ENCODE measurements at regions not wholly inside any gene's neighbourhood (a gene's known extent, or its start where the extent isn't known, plus 50 kb on each side); places are given as distances from the start of the nearest gene placed in this dataset.
A peak's percentile ranks its signal among the peaks of the same experiment; 100 is the strongest.
"Not testable (repeated sequence)": the region's sequence is repeated elsewhere in the genome, so short reads cannot be mapped to it uniquely, and the experiment has no call there.

DNA sequence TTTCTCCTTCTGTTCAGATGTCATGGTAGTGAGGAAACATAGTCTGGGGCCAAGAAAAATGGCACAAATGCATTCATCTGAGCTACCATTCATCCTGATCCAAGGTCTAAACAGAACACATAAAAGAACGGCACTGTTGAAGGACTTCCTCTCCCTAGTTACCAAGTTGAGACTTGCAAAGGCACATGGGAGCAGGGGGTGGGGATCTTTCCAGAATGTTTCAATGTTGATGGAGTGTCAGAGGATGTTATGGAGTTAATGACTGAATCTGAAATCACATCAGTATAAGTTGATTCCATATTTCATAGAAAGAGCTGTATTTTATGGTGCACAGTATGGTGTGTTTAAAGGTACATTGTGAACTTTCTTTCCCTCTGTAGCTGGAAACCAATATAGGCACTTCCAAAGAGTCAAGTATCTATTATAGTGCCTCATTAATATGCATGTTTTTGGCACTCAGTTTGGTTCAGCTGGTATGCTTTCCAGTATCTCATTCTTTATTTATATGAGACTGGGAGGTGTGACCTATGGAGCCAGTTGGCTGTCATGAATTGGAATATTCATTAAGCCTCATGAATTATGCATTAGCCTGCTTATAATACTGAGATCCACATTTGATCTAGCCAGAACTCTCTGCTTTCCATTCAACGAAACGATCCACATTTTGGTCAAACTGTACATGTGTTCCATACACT, 603.0 kb downstream of the NR2F1-AS1 start:
- DNase-seq = no peak

- no peak for DNase-seq
Observed at GRCh38 chr5:92976156-92976555, 604.9 kb downstream of the NR2F1-AS1 start.

GRCh38 chr5:92969781-92970237, 611.2 kb downstream of the NR2F1-AS1 start:
- DNase-seq = no peak

- no peak for DNase-seq
Observed at GRCh38 chr5:92969191-92969780, 611.7 kb downstream of the NR2F1-AS1 start.

- DNase-seq = no peak
Observed at GRCh38 chr5:92963800-92964199, 617.2 kb downstream of the NR2F1-AS1 start.

DNA sequence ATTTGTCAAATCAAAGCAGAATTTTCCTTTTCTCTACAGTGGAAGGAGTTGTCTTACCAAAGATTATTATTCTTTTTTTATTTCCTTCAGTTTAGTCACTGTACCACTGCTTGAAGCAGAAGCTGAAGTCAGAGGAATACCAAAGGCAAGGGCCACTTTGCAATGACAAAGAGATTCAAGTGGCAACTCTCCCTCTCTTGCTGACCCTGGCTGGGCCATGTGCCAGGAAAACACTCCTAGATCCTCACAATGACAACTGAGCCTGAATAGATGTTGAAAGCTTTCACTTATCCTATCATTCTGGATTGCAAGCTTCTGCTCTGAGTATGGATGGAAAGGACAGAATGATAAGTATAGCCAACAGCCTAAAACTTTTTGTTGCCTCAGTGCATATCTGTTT, 618.3 kb downstream of the NR2F1-AS1 start:
- DNase-seq = no peak

DNA sequence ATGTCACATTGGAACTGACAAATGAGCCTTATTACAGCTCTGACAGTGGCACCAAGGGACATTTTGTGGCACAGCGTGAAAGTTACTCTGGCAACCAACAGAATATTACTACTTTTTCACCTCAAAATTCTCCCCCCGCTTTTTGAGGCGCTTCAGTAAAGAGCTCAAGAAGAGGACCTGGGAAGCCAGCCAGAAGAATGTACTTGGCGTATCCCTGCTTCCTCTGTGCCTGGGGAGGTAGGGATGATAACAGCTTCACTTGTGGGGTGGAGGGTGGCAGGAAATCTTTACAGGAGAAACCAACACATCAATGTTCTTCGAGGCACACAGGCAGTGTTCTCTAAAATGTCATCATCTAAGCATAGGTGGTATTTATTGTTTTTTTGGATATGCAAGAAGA, 624.1 kb downstream of the NR2F1-AS1 start:
- DNase-seq = no peak

GRCh38 chr5:92952243-92952642, 628.8 kb downstream of the NR2F1-AS1 start:
- DNase-seq = no peak

DNA sequence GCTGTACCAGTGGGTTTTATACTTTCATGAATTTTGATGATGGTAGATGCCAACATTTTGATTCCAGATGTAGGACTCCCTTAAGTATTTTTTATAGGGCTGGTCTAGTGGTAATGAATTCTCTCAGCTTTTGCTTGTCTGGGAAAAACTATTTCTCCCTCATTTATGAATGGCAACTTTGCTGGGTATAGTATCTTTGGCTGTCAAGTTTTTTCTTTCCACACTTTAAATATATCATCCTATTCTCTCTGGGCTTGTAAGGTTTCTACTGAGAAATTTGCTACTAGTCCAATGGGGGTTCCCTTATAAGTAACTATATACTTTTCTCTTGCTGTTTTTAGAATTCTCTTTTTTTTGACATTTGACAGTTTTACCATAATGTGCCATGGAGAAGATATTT, 629.3 kb downstream of the NR2F1-AS1 start:
- DNase-seq = no peak

DNA sequence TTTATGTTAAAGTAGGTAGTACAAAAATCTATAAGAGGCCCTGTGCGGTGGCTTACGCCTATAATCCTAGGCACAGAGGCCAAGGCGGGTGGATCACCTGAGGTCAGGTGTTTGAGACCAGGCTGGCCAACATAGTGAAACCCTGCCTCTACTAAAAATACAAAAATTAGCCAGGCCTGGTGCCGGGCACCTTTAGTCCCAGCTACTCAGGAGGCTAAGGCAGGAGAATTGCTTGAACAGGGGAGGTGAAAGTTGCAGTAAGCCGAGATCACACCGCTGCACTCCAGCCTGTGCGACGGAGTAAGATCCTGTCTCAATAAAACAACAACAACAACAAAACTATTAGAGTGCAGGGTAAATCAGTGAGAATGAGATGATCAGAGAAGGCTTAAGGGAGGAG, 634.5 kb downstream of the NR2F1-AS1 start:
- no peak for DNase-seq

GRCh38 chr5:92945605-92946097, 635.4 kb downstream of the NR2F1-AS1 start:
- DNase-seq = no peak

DNA sequence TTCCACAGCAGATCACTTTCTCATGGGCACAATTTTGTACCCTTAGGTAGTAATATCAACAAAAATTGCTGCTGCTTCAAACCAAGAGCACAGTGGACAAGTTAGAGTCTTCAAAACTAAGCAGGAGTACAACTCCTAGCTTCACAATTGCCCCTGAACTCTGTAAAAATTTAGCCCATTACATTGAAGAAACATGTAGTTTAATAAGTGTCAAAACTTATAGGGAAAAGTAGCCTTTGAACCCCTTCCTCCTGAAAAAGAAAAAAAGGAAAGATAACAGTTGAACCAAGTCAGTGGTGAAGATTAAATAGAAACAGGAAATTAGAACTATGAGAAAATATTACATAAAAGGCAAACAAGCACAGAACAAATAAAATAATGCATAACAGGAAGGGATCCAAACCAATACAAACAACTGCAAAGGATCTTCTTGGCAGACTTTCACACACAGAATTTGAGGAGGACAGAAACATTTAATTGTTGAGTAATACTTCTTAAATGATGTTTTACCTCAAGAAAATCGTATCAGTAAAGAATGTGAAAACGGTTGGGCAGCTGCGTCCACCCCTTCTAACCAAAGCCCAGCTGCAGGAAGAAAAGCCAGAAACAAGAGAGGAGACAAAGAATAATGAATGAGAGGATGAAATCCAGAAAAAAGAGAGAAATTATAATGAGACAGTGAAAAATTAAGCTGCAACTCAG, 636.0 kb downstream of the NR2F1-AS1 start:
- DNase-seq = no peak

DNA sequence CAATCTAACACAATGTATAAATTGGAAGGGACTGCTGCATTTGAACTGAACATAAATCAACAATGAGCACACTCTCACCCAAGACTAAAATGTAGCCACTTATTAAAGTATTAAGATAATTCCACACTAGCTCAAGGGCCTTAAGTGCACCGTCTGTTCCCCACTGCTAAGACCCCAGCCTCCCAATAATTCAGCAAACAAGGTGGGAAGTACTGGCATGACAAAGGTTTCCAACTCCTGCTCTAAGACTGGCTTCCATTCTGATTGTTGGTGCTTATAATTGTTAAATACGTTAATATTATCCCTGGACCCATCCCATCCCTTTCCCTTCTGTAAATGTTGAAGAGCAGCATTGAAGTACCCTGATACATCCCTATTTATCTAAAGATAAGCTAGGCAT, 636.7 kb downstream of the NR2F1-AS1 start:
- DNase-seq = no peak

GRCh38 chr5:92942762-92943161, 638.3 kb downstream of the NR2F1-AS1 start:
- no peak for DNase-seq

- no peak for DNase-seq
Observed at GRCh38 chr5:92941806-92942205, 639.2 kb downstream of the NR2F1-AS1 start.

DNA sequence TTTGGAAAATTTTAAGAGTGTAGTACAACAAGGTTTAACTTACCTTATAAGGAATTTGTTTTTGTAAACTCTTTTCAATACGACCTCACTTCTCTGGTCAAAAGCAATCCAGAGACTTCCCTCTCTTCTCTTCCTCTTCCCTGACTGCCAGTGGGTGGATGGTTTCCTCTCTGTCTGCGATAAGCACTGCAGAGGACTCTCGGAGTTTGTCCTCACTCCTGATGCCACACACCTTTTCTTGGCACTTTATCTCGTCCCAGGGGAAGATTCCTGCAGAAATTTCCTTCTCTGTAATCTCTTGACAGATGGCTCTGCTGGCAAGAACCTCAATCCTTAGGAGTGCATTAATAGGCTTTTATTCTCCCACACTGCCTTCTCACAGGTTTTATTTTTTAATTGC, 641.6 kb downstream of the NR2F1-AS1 start:
- no peak for DNase-seq

DNA sequence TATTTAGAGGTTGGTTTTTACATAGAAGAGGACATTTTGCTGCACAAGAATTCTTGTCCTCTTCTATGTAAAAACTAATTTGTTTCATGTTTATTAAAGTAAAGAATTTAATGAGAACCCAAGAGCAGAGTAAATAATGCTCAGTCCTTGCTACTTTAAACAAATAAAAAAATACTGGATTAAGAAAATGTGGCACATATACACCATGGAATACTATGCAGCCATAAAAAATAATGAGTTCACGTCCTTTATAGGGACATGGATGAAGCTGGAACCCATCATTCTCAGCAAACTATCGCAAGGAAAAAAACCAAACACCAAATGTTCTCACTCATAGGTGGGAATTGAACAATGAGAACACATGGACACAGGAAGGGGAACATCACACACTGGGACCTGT, 643.6 kb downstream of the NR2F1-AS1 start:
- not testable (repeated sequence) for DNase-seq

- no peak for DNase-seq
Observed at GRCh38 chr5:92930057-92930456, 651.0 kb downstream of the NR2F1-AS1 start.

DNA sequence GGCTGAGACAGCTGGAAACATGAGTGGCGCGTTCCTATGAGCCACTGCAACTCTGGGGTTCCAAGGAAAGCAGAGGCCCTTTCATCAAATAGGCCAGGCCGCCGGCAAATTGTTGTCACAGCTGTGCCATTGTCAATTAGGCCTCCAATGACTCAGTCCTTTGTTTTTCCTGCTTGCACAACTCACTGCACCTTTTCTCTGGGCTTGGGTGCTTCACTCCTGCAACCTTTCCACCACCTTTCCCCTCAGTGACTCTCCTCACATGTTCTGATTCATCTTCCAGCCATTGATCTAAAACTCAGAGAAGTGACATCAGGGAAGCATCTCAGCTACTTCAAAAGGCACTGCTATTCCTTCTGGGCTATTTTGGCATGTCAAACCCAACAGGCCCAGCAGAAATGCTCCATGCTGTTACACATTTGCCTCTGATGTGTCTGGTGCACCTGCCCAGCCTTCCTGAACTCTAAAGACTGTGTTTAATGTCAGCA, 653.7 kb downstream of the NR2F1-AS1 start:
- DNase-seq = no peak

DNA sequence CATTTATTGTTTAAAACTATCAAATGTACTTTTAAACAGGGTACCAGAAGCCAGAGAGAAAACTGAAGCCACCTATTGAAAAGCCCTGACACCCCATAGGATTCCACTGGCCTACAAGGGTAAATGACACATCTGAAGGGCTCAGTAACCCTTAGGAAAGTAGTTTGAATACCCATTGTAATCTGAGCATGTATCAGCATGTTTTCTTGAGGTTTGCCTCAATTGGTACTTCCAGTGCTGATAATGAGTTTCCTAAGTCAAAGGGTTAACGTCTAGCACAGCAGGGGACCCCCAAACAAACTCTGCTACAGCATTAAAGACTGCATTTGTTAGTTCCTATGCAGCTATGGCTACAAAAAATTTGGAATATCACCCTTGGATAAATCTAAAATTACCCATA, 657.1 kb downstream of the NR2F1-AS1 start:
- DNase-seq = no peak

- no peak for DNase-seq
Observed at GRCh38 chr5:92922231-92922967, 658.6 kb downstream of the NR2F1-AS1 start.

GRCh38 chr5:92917044-92917443, 664.0 kb downstream of the NR2F1-AS1 start:
- no peak for DNase-seq

- DNase-seq = peak in 1 of 2 experiments; percentile 19
Observed at GRCh38 chr5:92916036-92916435, 665.0 kb downstream of the NR2F1-AS1 start.
